ENCODE measurements at regions not wholly inside any gene's neighbourhood (a gene's known extent, or its start where the extent isn't known, plus 50 kb on each side); places are given as distances from the start of the nearest gene placed in this dataset.

DNA sequence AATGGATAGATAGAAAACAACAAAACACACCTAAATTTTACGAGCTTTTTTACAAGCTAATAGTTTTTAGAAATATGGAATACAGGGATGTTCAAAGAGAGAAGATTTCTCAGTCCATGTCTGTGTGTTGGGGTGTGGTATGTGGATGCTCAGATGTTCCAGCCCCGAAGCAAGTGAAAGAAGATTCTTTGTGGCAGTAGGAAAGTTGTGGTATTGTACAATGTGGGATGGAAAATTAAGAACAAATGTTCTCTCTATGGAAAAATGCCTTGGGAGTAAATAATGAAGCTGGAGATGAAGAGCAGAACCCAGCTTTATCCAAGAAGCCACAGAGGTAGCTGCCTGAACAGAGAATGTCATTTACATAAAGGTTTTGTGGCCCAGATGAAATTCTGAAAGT is 150.3 kb upstream of the PRKD1 start:
- DNase-seq, result no peak

DNA sequence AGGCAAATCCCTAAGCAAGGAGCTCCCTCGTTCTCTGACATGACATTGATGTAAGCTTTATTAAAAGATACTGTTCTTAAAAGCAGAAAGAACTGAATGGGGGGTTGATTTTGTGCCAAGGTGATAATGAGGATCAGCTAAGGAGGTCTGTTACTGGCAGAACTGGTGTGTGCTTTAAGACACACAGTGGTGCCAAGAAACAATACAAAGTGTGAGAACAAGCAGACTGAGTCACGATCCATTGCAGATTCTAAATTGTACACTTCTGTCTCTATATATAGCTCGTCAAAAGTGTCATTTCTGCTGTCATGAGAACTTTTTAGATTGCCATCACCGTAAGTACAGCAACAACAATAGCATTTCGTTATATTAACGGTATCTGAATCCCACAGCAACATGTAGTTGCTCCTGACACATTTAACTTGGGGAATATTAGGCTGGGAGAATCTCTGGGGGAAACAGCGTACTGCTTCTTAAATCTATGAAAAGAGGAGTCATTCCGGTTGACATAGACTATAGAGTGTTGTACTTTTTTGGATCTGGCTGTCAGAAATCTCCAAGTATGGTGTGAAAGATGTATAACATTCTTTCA is 151.3 kb upstream of the PRKD1 start:
- DNase-seq, result no peak

DNA sequence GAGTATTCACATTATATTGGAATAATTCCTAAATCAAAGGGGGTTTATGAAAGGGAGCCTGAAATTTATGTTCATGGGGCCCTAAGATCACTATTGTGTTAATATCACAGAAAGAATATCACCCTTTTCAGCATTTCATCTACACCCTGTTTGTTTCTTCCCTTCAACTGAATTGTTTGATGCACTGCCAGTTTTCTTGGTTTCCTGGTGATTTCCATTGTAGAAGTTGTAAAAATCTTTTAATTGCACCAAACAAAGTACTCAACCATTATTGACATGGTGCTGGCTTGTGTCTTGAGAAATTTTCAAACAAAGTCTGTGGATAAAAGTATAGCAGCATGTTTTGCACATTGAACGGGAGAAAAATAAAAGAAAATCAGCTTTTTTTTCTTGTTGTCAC is 154.8 kb upstream of the PRKD1 start:
- DNase-seq, result no peak

- DNase-seq, result no peak
Measured at GRCh38 chr14:30084811-30085210, 157.2 kb upstream of the PRKD1 start.

GRCh38 chr14:30085943-30086342 is 158.3 kb upstream of the PRKD1 start:
- no peak for DNase-seq

GRCh38 chr14:30088620-30089019 is 161.0 kb upstream of the PRKD1 start:
- no peak for DNase-seq

DNA sequence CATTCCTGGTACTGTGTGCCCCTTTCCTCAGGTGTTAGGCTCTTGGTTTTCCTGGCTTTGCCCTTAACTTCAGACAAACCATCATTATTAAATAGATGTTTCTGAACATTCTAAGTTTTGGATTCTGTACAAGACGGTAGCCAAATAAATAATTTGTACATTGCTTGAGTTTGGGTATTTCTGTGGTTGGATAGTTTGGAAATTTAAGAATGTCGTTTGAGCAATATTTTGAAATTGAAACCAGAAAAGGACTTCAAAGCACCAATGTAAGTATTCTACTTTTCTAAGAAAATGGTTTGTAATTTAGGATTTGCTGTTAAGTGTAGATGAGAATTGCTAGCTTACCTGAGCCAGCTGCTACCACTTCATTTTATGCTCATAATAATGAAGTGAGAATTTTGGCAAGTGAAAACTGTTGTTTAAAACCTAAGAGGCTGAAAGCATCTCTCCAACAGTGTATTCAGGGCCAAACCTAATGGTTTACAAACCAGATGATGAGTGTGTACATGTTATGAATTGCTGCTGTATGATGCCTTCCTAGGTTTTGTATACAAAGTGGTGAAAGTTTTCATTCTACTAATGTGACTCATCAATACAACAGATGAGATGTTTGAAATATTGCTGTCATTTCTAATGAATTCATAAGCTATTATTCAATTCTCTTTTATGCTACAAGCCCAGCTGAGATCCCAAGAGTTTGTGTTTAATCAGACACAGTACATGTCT is 181.5 kb upstream of the PRKD1 start:
- no peak for DNase-seq

- no peak for DNase-seq
Measured at GRCh38 chr14:30114051-30114450, 186.4 kb upstream of the PRKD1 start.

- DNase-seq, result no peak
Measured at GRCh38 chr14:30115756-30116155, 188.1 kb upstream of the PRKD1 start.

- no peak for DNase-seq
Measured at GRCh38 chr14:30118992-30119640, 191.5 kb upstream of the PRKD1 start.

DNA sequence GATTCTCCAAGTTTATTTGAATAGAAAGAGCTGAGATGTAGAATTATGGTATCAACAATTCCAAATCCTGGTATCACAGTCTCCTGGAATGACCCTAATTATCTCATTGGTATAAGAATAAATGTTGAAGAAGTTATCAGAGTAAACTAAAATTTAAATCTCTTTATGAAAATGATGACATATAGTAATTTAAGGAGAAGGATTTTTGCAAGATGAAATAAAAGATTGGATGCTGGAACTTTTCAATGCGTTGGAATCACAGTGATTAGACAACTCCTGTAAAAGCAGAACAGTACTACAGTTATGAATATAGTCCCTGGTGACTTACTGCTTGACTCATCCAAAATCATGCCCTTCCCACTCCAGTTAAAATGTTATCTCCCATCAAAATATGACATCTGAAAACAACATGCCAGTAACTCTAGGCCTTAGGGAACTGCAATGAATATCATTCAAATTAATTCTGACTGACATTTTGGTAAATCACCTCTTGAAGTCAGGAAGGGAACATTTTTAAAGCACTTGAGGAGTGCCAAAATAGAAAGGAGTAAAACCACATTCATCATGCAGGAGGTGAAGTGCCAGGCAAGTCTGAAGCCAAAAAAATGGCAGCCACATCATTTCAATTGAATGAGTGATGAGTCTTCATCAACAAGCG is 197.8 kb upstream of the PRKD1 start:
- no peak for DNase-seq

DNA sequence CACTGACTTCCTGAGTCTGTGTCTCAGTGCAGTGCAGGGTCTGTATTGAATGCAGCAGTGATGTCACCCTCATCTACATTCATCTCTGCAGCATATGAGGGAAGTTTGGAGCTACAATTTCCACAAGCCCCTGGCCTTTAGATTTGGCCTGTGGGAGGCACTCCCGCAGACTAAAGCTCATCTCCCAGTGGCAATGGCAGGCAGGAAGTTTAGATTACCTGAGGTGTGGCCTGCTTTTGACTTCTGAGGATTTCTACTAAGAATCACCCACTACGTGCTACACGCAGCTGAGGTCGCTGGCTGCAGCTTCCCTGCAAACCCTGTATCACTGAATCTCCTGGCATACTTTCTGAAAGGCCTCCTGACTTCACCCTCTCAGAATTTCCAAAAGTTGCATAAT is 202.2 kb upstream of the PRKD1 start:
- no peak for DNase-seq

DNA sequence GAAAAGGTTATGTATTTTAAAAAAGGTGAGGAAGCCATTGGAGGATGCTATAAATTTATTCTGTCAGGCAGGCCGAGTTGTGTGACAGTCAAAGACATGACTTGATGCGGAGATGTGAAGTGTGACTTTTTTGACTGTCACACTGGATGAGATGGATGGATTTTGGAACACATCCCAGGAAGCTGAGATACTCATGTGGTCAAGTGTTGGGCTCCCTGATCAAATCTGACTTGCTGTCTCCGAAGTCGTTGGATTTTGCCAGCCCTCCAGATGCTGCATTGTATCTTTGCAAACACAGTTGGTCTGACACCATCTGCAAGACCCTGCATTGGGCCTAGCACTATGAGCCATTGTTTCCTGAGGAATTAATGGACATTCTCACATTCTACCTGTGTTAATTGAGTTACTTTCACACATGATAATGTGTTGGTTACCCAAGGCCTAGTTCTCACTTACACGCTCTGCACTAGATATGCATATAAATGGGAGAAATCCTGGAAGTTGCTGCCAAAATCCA is 204.0 kb upstream of the PRKD1 start:
- DNase-seq, result no peak

DNA sequence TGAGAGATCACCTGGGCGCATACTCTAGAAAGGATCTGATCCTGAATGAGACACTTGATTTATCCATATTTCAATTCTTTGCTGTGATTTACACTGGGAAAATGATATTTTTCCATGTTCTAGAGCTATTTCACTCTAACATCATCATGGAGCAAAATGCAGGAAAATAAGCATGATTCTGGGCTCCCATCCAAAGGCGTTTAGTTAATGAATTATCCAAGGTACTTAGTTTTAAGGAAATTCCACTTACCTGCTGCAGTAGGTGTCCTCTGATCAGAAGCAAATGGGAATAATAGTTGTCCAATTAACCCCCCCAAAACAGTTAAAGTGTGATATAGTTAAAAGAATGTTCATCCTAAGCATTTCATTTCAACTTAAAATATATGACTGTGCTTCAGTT is 204.5 kb upstream of the PRKD1 start:
- DNase-seq, result no peak

DNA sequence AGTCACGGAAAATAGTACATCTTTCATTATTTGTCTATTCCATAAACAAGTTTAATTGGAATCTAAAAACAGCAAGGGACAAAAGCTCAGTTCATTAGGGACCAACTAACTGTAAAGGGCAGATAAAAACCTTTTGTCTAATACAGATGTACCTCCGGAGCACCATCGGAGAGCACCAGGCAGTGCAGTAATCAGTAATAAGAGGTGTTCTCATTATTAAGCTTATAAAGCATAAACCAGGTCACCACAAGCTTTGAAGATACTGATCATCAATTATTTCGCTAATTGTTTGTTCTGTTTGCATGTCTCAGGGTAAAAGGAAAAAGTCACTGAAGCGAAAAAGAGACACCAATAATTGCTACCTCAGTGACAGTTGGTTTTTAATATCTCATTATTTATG is 207.3 kb upstream of the PRKD1 start:
- DNase-seq, result no peak

DNA sequence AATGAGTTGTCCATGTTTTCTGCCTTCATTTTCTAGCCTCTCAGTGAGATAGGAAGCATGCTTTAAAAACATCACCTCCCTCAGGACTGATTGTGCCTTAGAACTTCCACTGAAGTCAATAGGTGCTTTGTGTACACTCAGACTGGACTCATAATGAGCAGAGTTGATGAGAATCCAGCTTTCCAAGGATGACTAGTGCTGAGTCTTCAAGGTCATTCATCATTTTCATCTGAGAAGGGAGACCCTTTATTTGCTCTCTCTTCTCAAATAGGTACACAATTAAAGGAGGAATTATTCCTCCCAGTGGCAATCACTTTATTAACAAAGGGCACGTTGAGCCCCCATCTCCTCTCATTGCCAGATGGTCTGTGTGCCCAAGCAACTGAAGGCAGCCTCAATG is 210.9 kb upstream of the PRKD1 start:
- no peak for DNase-seq

DNA sequence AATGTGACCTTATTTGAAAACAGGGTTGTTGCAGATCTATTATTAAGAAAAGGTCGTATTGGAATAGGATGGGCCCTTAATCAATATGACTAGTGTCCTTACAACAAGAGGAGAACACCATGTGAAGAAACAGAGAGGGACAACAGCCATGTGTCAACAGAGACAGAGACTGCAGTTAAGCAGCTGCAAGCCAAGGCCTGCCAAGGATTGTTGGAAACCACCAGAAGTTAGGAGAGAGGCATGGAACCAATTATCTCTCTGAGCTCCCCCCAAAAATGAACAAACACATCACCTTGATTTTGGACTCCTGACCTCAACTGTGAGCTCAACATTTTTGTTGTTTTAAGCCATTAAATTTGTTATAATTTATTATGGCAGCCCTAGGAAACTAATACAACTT is 214.6 kb upstream of the PRKD1 start:
- no peak for DNase-seq

DNA sequence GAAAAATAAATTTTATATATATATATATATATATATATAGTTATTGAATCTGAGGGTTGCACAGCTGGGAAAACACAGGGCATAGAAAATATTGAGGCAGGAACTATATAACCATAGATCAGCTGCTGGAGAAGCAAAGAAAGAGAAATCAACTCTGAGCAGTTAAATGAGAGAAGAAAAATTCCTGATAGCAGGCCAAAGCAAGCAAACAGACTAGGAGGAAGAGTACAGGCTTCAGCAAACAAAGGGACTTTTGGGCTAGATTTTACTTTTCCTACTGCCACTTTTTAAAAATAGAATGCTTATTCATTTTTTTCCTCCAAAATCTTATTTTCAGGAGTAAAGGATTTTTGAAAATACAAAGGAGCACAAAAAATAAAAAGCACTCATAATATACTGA is 216.0 kb upstream of the PRKD1 start:
- no peak for DNase-seq

DNA sequence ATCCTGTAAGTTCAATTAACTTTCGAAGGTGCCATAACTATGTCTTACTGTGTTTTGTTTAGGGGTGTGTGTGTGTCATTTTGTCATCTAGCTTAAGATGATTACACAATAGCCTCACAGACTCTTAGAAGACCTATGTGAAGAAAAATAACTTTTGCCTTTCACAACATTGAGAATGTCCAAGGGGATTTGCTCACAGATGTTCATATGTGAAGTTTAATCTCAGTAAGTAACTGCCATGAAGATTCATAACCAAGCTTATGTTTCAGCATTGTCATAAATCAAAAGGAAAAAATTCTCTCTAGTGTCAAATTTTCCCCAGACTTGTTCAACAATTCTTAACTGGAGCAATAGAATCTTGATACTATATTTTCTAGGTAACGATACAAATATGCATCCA is 226.1 kb upstream of the PRKD1 start:
- no peak for DNase-seq

DNA sequence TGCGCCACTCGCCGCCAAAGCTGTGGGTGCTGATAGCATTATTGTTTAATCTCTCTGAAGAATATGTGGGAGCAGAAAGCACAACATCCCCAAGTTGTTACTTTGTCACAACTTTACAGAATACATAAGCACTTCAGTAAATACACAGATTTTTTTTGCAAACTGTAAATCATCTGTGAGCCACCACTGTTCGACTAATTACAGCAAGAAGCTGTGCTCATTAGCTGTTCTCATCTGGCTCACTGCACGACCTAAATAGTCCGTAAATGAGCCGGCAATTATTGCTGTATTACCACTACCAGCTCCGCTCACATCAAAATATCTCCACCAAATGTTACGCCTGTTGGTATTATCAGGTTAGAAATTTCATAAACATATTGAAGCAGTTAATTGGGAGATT is 228.9 kb upstream of the PRKD1 start:
- DNase-seq, result no peak

- no peak for DNase-seq
Measured at GRCh38 chr14:30158299-30158698, 230.7 kb upstream of the PRKD1 start.

DNA sequence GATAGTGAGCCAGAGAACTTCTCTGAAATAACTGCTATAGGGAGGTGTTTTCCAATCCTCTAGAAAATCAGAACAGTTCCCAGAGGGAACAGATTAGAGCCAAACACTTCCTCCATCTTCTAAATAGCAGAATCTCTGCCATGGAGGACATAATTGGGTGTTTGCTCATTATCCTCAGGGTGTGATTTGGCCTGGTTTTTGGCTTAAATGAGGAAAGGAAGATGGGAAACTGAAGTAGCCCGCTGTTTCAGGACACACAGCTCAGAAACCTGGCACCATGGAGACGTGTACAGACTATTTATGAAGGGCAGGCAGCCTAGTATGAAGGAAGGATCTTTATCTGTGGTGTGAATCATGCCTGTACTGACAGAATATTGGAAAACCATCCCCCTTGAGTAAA is 231.7 kb upstream of the PRKD1 start:
- no peak for DNase-seq

- DNase-seq, result no peak
Measured at GRCh38 chr14:30160608-30161007, 233.0 kb upstream of the PRKD1 start.

DNA sequence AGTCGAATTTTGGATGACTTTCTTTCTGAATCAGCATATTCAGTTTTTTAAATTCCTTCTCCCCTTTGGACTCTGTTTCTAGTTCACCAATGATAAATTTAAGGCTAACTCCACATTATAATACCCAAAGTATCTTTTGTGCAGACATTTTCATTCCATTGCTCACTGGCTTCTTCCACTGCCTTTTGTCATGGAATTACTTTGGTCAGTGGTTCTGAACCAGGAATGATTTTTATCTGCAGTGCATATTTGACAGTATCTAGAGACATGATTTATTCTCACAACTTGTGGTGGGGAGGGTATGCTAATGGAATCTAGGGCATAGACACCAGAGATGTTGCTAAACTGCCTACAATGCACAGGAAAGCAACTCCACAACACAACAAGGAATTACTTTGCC is 234.4 kb upstream of the PRKD1 start:
- DNase-seq, result no peak
